ENCODE measurements at regions not wholly inside any gene's neighbourhood (a gene's known extent, or its start where the extent isn't known, plus 50 kb on each side); places are given as distances from the start of the nearest gene placed in this dataset.

DNA sequence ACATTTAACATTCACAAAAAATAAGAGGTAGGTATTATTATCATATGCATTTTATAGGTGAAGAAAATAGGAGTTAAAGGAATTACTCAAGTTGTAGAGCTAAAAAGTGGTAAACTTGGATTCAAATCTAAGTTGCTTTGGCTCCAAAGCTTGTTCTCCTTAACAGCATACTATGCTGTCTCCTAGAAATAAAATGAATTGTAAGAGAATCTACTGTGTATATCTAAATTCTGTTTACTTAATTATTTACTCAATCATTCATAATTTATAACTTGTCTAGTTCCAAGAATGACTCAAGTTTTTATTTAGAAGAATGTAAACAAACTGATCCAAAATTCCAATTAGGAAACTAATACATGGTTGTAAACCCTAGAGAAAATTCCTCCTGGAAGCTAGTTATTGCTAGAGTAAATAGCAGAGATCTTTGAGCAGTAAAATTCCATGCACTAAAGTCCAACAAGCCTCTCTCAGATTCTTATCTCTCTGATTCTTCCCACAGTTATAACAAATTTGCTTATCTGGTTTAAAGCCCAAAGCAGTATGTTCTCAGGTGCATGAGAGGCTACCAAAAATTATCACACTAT, 132.5 kb upstream of the DPT start:
- no peak overlapping the region for H3K27ac Mint-ChIP-seq (ENCODE audit: unreplicated experiment)
- H3K4me3 Mint-ChIP-seq (ENCODE audit: unreplicated experiment) = no peak overlapping the region
- no peak for FAIRE-seq
- TF ChIP-seq EZH2 (IDR thresholded peaks at IDR 0.05; ENCODE audit: insufficient read depth, low read length) = no peak
- TF ChIP-seq, protein P1, sequence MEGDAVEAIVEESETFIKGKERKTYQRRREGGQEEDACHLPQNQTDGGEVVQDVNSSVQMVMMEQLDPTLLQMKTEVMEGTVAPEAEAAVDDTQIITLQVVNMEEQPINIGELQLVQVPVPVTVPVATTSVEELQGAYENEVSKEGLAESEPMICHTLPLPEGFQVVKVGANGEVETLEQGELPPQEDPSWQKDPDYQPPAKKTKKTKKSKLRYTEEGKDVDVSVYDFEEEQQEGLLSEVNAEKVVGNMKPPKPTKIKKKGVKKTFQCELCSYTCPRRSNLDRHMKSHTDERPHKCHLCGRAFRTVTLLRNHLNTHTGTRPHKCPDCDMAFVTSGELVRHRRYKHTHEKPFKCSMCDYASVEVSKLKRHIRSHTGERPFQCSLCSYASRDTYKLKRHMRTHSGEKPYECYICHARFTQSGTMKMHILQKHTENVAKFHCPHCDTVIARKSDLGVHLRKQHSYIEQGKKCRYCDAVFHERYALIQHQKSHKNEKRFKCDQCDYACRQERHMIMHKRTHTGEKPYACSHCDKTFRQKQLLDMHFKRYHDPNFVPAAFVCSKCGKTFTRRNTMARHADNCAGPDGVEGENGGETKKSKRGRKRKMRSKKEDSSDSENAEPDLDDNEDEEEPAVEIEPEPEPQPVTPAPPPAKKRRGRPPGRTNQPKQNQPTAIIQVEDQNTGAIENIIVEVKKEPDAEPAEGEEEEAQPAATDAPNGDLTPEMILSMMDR (IDR thresholded peaks at IDR 0.05; ENCODE audit: insufficient read depth, low read depth, low read length) = no peak
- peaks cover 5% of the 10 kb centered on the region for H3K9me3 Mint-ChIP-seq (ENCODE audit: unreplicated experiment)
- Histone ChIP-seq H3K4me3 (ENCODE audit: insufficient read depth, low read depth, low read length) (no peak overlapping the region), H3K79me2 (ENCODE audit: insufficient read depth, low read length) (no peaks in the 10 kb centered on the region), H3K36me3 (ENCODE audit: insufficient read depth, low read length) (no peaks in the 10 kb centered on the region), H3K9me3 (ENCODE audit: insufficient read depth, low read depth, low read length) (no peaks in the 10 kb centered on the region), H3K9ac (ENCODE audit: low read length) (no peak overlapping the region), H4K20me1 (ENCODE audit: insufficient read depth, low read length) (no peaks in the 10 kb centered on the region), H3K27me3 (ENCODE audit: insufficient read depth, low read length) (no peaks in the 10 kb centered on the region), H2AFZ (ENCODE audit: low read depth, low read length) (no peak overlapping the region), H3K4me2 (ENCODE audit: low read length) (no peak overlapping the region), H3K4me1 (ENCODE audit: insufficient read depth, low read length) (no peaks in the 10 kb centered on the region), H3K27ac (ENCODE audit: low read depth, low read length) (no peak overlapping the region)
- no peaks in the 10 kb centered on the region for H3K27me3 Mint-ChIP-seq (ENCODE audit: low read depth, unreplicated experiment)
- no peaks in the 10 kb centered on the region for H3K4me1 Mint-ChIP-seq (ENCODE audit: low read depth, unreplicated experiment)
- DNase-seq (ENCODE audit: low read depth) = no peak
- H3K36me3 Mint-ChIP-seq (ENCODE audit: low read depth, unreplicated experiment) = no peaks in the 10 kb centered on the region

DNA sequence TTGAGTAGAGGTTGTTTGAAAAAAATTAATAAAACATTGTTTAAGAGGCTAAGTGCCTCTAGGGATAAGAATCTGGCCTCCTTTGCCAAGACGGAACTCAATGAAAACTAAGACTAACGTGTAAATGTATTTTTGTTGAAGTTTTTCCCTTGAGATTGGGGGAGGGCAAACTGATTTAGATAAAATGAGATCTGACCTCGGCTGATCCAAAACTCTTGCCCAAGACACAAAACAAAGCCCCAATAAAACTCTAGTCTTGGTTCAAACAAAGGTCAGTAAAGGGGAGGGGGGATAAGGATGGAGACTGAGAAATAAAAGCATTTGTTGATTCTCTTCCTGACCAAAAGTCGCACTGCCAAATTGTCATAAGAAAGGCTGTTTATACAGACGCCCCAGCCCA, 134.8 kb upstream of the DPT start:
- H3K27ac ChIP-seq (ENCODE audit: low read depth, low read length) = no peak overlapping the region
- H3K9me3 ChIP-seq (ENCODE audit: insufficient read depth, low read depth, low read length) = no peaks in the 10 kb centered on the region
- no peak overlapping the region for H3K4me2 ChIP-seq (ENCODE audit: low read length)
- H3K36me3 ChIP-seq (ENCODE audit: insufficient read depth, low read length) = no peaks in the 10 kb centered on the region
- H4K20me1 ChIP-seq (ENCODE audit: insufficient read depth, low read length) = no peaks in the 10 kb centered on the region
- Mint-ChIP-seq H3K4me3 (ENCODE audit: unreplicated experiment) (no peak overlapping the region), H3K27ac (ENCODE audit: unreplicated experiment) (no peak overlapping the region), H3K27me3 (ENCODE audit: low read depth, unreplicated experiment) (no peaks in the 10 kb centered on the region), H3K9me3 (ENCODE audit: unreplicated experiment) (peaks cover 4% of the 10 kb centered on the region), H3K4me1 (ENCODE audit: low read depth, unreplicated experiment) (no peaks in the 10 kb centered on the region), H3K36me3 (ENCODE audit: low read depth, unreplicated experiment) (no peaks in the 10 kb centered on the region)
- FAIRE-seq (no peak), DNase-seq (ENCODE audit: low read depth) (no peak)
- TF ChIP-seq EZH2 (IDR thresholded peaks at IDR 0.05; ENCODE audit: insufficient read depth, low read length) = no peak
- TF ChIP-seq, protein P1 (IDR thresholded peaks at IDR 0.05; ENCODE audit: insufficient read depth, low read depth, low read length) = no peak
- H3K4me1 ChIP-seq (ENCODE audit: insufficient read depth, low read length) = no peaks in the 10 kb centered on the region
- H2AFZ ChIP-seq (ENCODE audit: low read depth, low read length) = no peak overlapping the region
- H3K9ac ChIP-seq (ENCODE audit: low read length) = no peak overlapping the region
- no peaks in the 10 kb centered on the region for H3K27me3 ChIP-seq (ENCODE audit: insufficient read depth, low read length)
- no peaks in the 10 kb centered on the region for H3K79me2 ChIP-seq (ENCODE audit: insufficient read depth, low read length)
- no peak overlapping the region for H3K4me3 ChIP-seq (ENCODE audit: insufficient read depth, low read depth, low read length)

DNA sequence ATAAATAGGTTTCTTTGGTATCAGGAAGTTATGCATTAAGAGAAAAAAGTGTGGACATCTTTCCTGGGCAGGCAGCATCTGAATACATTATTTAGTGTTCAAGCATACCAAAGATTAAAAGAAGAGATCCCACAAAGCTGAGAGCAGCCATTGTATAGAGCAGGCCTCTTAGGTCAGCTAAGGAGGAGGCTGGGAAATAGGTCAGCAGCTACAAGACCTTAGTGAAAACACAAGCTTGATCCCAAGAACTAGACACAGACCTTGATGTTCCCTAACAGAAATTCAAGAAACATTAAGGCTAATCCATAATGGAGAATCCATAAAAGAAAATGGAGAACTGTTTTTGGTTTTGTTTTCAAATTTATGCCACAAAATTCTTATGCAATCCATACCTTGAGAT, 135.3 kb upstream of the DPT start:
- FAIRE-seq = no peak
- Mint-ChIP-seq H3K4me1 (ENCODE audit: low read depth, unreplicated experiment) (no peaks in the 10 kb centered on the region), H3K9me3 (ENCODE audit: unreplicated experiment) (peaks cover 1% of the 10 kb centered on the region), H3K27me3 (ENCODE audit: low read depth, unreplicated experiment) (no peaks in the 10 kb centered on the region), H3K27ac (ENCODE audit: unreplicated experiment) (no peak overlapping the region), H3K36me3 (ENCODE audit: low read depth, unreplicated experiment) (no peaks in the 10 kb centered on the region), H3K4me3 (ENCODE audit: unreplicated experiment) (no peak overlapping the region)
- no peak overlapping the region for H3K9ac ChIP-seq (ENCODE audit: low read length)
- H3K4me2 ChIP-seq (ENCODE audit: low read length) = no peak overlapping the region
- H3K27me3 ChIP-seq (ENCODE audit: insufficient read depth, low read length) = no peaks in the 10 kb centered on the region
- no peaks in the 10 kb centered on the region for H3K9me3 ChIP-seq (ENCODE audit: insufficient read depth, low read depth, low read length)
- no peaks in the 10 kb centered on the region for H4K20me1 ChIP-seq (ENCODE audit: insufficient read depth, low read length)
- no peak overlapping the region for H3K27ac ChIP-seq (ENCODE audit: low read depth, low read length)
- TF ChIP-seq, protein P1 (IDR thresholded peaks at IDR 0.05; ENCODE audit: insufficient read depth, low read depth, low read length) = no peak
- no peak for TF ChIP-seq EZH2 (IDR thresholded peaks at IDR 0.05; ENCODE audit: insufficient read depth, low read length)
- H3K4me3 ChIP-seq (ENCODE audit: insufficient read depth, low read depth, low read length) = no peak overlapping the region
- H3K4me1 ChIP-seq (ENCODE audit: insufficient read depth, low read length) = no peaks in the 10 kb centered on the region
- H2AFZ ChIP-seq (ENCODE audit: low read depth, low read length) = no peak overlapping the region
- DNase-seq (ENCODE audit: low read depth) = no peak
- no peaks in the 10 kb centered on the region for H3K79me2 ChIP-seq (ENCODE audit: insufficient read depth, low read length)
- no peaks in the 10 kb centered on the region for H3K36me3 ChIP-seq (ENCODE audit: insufficient read depth, low read length)

All from astrocyte (in vitro differentiated cells and primary cell).